HG02852 (cell line): ENCODE measurements at regions not wholly inside any gene's neighbourhood (a gene's known extent, or its start where the extent isn't known, plus 50 kb on each side); places are given as distances from the start of the nearest gene placed in this dataset.
A peak's percentile ranks its signal among the peaks of the same experiment; 100 is the strongest.

Experiments
- ATAC-seq: cut with Tn5 transposase; IDR thresholded peaks from one replicate; pipeline ENCODE4 v1.9.1; 2021; ENCODE audit warnings: mild to moderate bottlenecking, moderate library complexity; ENCODE audit not compliant: unreplicated experiment

- ATAC-seq: no peak
Observed at GRCh38 chr13:102993348-102993747, 72.9 kb downstream of the SLC10A2 start.

GRCh38 chr13:102984210-102984609, 82.0 kb downstream of the SLC10A2 start:
- ATAC-seq: no peak

GRCh38 chr13:102983496-102983895, 82.7 kb downstream of the SLC10A2 start:
- no peak for ATAC-seq

GRCh38 chr13:102980331-102980982, 85.8 kb downstream of the SLC10A2 start:
- no peak for ATAC-seq

GRCh38 chr13:102978168-102978567, 88.0 kb downstream of the SLC10A2 start:
- no peak for ATAC-seq

GRCh38 chr13:102977471-102977870, 88.7 kb downstream of the SLC10A2 start:
- ATAC-seq: no peak

- ATAC-seq: no peak
Observed at GRCh38 chr13:102974317-102975087, 91.7 kb downstream of the SLC10A2 start.

- no peak for ATAC-seq
Observed at GRCh38 chr13:102972191-102972590, 94.0 kb downstream of the SLC10A2 start.

- ATAC-seq: peak; percentile 96
Observed at GRCh38 chr13:102970542-102970941, 95.7 kb downstream of the SLC10A2 start.

- ATAC-seq: peak; percentile 40
Observed at GRCh38 chr13:102968572-102969228, 97.5 kb downstream of the SLC10A2 start.

- ATAC-seq: no peak
Observed at GRCh38 chr13:102965802-102966201, 100.4 kb downstream of the SLC10A2 start.

- ATAC-seq: peak; percentile 45
Observed at GRCh38 chr13:102962430-102962829, 103.8 kb downstream of the SLC10A2 start.

GRCh38 chr13:102960959-102961358, 105.3 kb downstream of the SLC10A2 start:
- ATAC-seq: no peak

GRCh38 chr13:102956449-102956848, 109.8 kb downstream of the SLC10A2 start:
- ATAC-seq: no peak

- no peak for ATAC-seq
Observed at GRCh38 chr13:102954350-102954749, 108.5 kb downstream of the ERCC5 start.

GRCh38 chr13:102951808-102952207, 106.0 kb downstream of the ERCC5 start:
- ATAC-seq: no peak

GRCh38 chr13:102947745-102948405, 102.0 kb downstream of the ERCC5 start:
- ATAC-seq: no peak

- no peak for ATAC-seq
Observed at GRCh38 chr13:102945886-102946285, 100.1 kb downstream of the ERCC5 start.

GRCh38 chr13:102945324-102945815, 99.5 kb downstream of the ERCC5 start:
- no peak for ATAC-seq

- ATAC-seq: no peak
Observed at GRCh38 chr13:102944821-102945220, 99.0 kb downstream of the ERCC5 start.

GRCh38 chr13:102940770-102941169, 94.9 kb downstream of the ERCC5 start:
- ATAC-seq: no peak
